HEK293T (cell line): ENCODE measurements at regions not wholly inside any gene's neighbourhood (a gene's known extent, or its start where the extent isn't known, plus 50 kb on each side); places are given as distances from the start of the nearest gene placed in this dataset.

Experiments
- BHLHE40 ChIP-seq: fragments of 450-650 bp; IDR thresholded peaks from 2 replicates; pipeline ENCODE4 v1.6.1; 2016; ENCODE audit warnings: mild to moderate bottlenecking, moderate library complexity, borderline replicate concordance
- FOXA1 ChIP-seq: fragments of 450-650 bp; IDR thresholded peaks from 2 replicates; pipeline ENCODE4 v1.6.1; 2016; ENCODE audit warnings: mild to moderate bottlenecking
- FOXK2 ChIP-seq: fragments of 450-650 bp; IDR thresholded peaks from 2 replicates; pipeline ENCODE4 v1.6.1; 2016; ENCODE audit warnings: mild to moderate bottlenecking
- FOXM1 ChIP-seq: fragments of 450-650 bp; IDR thresholded peaks from 2 replicates; pipeline ENCODE4 v1.6.1; 2017; ENCODE audit warnings: mild to moderate bottlenecking, borderline replicate concordance
- L3MBTL2 ChIP-seq: fragments of 450-650 bp; conservative IDR thresholded peaks from 2 replicates; pipeline ENCODE4 v1.6.1; 2016; ENCODE audit warnings: mild to moderate bottlenecking
- LEF1 ChIP-seq: fragments of 450-650 bp; IDR thresholded peaks from 2 replicates; pipeline ENCODE4 v1.6.1; 2017; ENCODE audit warnings: mild to moderate bottlenecking, borderline replicate concordance
- NFRKB ChIP-seq: fragments of 450-650 bp; IDR thresholded peaks from 2 replicates; pipeline ENCODE4 v1.6.1; 2016; ENCODE audit warnings: mild to moderate bottlenecking, moderate library complexity
- SP1 ChIP-seq: fragments of 450-650 bp; IDR thresholded peaks from 2 replicates; pipeline ENCODE4 v1.6.1; 2017
- TARDBP ChIP-seq: fragments of 450-650 bp; IDR thresholded peaks from 2 replicates; pipeline ENCODE4 v1.6.1; 2016

DNA sequence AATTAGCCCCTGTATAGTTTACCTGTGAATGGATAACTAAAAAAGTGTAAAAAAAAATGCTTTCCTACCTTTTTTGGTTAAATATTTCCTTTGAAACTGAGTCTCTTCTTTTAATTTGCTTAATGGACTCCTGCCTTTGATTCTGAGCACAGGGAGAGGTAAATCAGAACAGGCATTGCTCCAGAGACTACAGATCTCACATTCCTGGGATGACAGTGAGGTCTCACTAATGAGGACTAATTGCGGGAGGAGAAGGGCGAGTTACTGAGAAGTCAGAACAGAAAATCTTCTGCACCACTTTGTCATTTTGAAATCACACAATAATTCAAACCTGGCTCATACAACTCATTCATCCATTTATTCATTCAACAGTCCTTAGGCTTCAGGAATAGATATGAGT is 437.0 kb upstream of the ASIC2 start:
- TF ChIP-seq BHLHE40: no peak
- TF ChIP-seq L3MBTL2: no peak
- no peak for TF ChIP-seq LEF1
- no peak for TF ChIP-seq NFRKB
- TF ChIP-seq FOXM1: no peak
- TF ChIP-seq FOXA1: no peak
- no peak for TF ChIP-seq SP1
- no peak for TF ChIP-seq FOXK2
- no peak for TF ChIP-seq TARDBP
